Right cardiac atrium (tissue), 5 donors: ENCODE measurements at regions not wholly inside any gene's neighbourhood (a gene's known extent, or its start where the extent isn't known, plus 50 kb on each side); places are given as distances from the start of the nearest gene placed in this dataset.
"Not testable (repeated sequence)": the region's sequence is repeated elsewhere in the genome, so short reads cannot be mapped to it uniquely, and the experiment has no call there.

ENCODE experiments used
- ATAC-seq, 2 donors: fragments of 200-7000 bp; cut with Tn5 transposase; one replicate each; pipeline versions ENCODE4 v1.8.0 to v1.9.1; 2020; ENCODE audit warnings: moderate library complexity in 2 of 2, mild to moderate bottlenecking in 1 of 2
- DNase-seq, 3 donors: peaks; one replicate each; pipeline ENCODE4 v3.0.0-alpha.2; 2020
- H3K27ac ChIP-seq: one replicate; pipeline ENCODE4 v1.5.1; 2013; ENCODE audit warnings: mild to moderate bottlenecking, low read length, control low read depth, moderate library complexity
- H3K27me3 ChIP-seq: one replicate; pipeline ENCODE4 v1.6.1; 2013; ENCODE audit not compliant: control insufficient read depth, insufficient read depth
- H3K4me1 ChIP-seq: one replicate; pipeline ENCODE4 v1.6.1; 2013; ENCODE audit warnings: low read length; ENCODE audit not compliant: control insufficient read depth, insufficient read depth
- H3K4me3 ChIP-seq: one replicate; pipeline ENCODE4 v1.5.1; 2013; ENCODE audit warnings: low read length, control low read depth
- H3K9me3 ChIP-seq: one replicate; pipeline ENCODE4 v1.6.1; 2013; ENCODE audit warnings: low read length; ENCODE audit not compliant: control insufficient read depth
- whole genome bisulfite sequencing: extraction: QIAGEN DNeasy Blood & Tissue Kit; methylation state at CpG from one replicate; pipeline ENCODE4 v1.1.7; 2013; 5-methylcytosine and 5-hydroxymethylcytosine counted together
- intact Hi-C, 4 donors: fragments of 100-400 bp; cut with DNase I; formaldehyde crosslinking; loops; one replicate each; pipeline versions ENCODE4 v1.11.0 to v1.14.0; 2022 to 2023
- donor health status: healthy with polysubstance abuse.
- donor health status: DM: no; HTN: yes; CAD: no.
- donor health status: DM: no; HTN: no; CAD: no.
- donor health status: DM: no; HTN: yes; CAD: no; lungs with severe emphysema.
- donor health status: DM: yes; HTN: yes; CAD: no.

- intact Hi-C loops, H3K4me1 ChIP-seq, H3K9me3 ChIP-seq, H3K27me3 ChIP-seq, H3K4me3 ChIP-seq, H3K27ac ChIP-seq, ATAC-seq: not testable (repeated sequence)
- DNase-seq: peak in 1 of 3 donors; percentile 24
- 95% methylated on average over 8 of the region's 13 CpGs for WGBS
Observed at GRCh38 chr3:153506205-153506604, 344.2 kb downstream of the RAP2B start.

- H3K27me3 ChIP-seq, H3K9me3 ChIP-seq, DNase-seq, intact Hi-C loops, H3K4me1 ChIP-seq, H3K4me3 ChIP-seq, H3K27ac ChIP-seq, ATAC-seq: not testable (repeated sequence)
- WGBS: 85% methylated on average over 13 of the region's 15 CpGs
Observed at GRCh38 chr3:153506686-153507085, 344.7 kb downstream of the RAP2B start.

GRCh38 chr3:153513236-153513635, 351.2 kb downstream of the RAP2B start:
- WGBS: 24% methylated on average over 1 of the region's 1 CpG

GRCh38 chr3:153528473-153528872, 366.4 kb downstream of the RAP2B start:
- no peak for ATAC-seq
- intact Hi-C loops: no loop called here
- Histone ChIP-seq H3K27ac (no peak overlapping the region), H3K9me3 (no peaks in the 10 kb centered on the region), H3K27me3 (no peaks in the 10 kb centered on the region), H3K4me1 (no peaks in the 10 kb centered on the region), H3K4me3 (no peak overlapping the region)
- no peak for DNase-seq

More at GRCh38 chr3:153513236-153513635, 351.2 kb downstream of the RAP2B start:
- DNase-seq: no peak
- H3K4me1 ChIP-seq: no peaks in the 10 kb centered on the region
- intact Hi-C loops: no loop called here
- no peaks in the 10 kb centered on the region for H3K27me3 ChIP-seq
- no peak overlapping the region for H3K4me3 ChIP-seq
- no peaks in the 10 kb centered on the region for H3K9me3 ChIP-seq
- H3K27ac ChIP-seq: no peak overlapping the region
- ATAC-seq: no peak

- no peaks in the 10 kb centered on the region for H3K4me1 ChIP-seq
- DNase-seq (no peak), ATAC-seq (no peak)
- 68% methylated on average over 1 of the region's 1 CpG for WGBS
- intact Hi-C loops: no loop called here
- no peak overlapping the region for H3K27ac ChIP-seq
- no peak overlapping the region for H3K4me3 ChIP-seq
- H3K27me3 ChIP-seq: no peaks in the 10 kb centered on the region
- H3K9me3 ChIP-seq: no peaks in the 10 kb centered on the region
Observed at GRCh38 chr3:153539263-153539662, 377.2 kb downstream of the RAP2B start.

- H3K27ac ChIP-seq: no peak overlapping the region
- H3K9me3 ChIP-seq: no peaks in the 10 kb centered on the region
- ATAC-seq (no peak), DNase-seq (no peak)
- no peaks in the 10 kb centered on the region for H3K4me1 ChIP-seq
- no peak overlapping the region for H3K4me3 ChIP-seq
- no peaks in the 10 kb centered on the region for H3K27me3 ChIP-seq
- WGBS: 56% methylated on average over 3 of the region's 3 CpGs
- intact Hi-C loops: no loop called here
Observed at GRCh38 chr3:153545471-153545870, 383.4 kb downstream of the RAP2B start.

GRCh38 chr3:153547970-153548369, 385.9 kb downstream of the RAP2B start:
- WGBS: 82% methylated on average over 1 of the region's 1 CpG
- no peak overlapping the region for H3K27ac ChIP-seq
- no peaks in the 10 kb centered on the region for H3K4me1 ChIP-seq
- DNase-seq (no peak), ATAC-seq (no peak)
- H3K27me3 ChIP-seq: no peaks in the 10 kb centered on the region
- no peak overlapping the region for H3K4me3 ChIP-seq
- no peaks in the 10 kb centered on the region for H3K9me3 ChIP-seq
- intact Hi-C loops: no loop called here

DNA sequence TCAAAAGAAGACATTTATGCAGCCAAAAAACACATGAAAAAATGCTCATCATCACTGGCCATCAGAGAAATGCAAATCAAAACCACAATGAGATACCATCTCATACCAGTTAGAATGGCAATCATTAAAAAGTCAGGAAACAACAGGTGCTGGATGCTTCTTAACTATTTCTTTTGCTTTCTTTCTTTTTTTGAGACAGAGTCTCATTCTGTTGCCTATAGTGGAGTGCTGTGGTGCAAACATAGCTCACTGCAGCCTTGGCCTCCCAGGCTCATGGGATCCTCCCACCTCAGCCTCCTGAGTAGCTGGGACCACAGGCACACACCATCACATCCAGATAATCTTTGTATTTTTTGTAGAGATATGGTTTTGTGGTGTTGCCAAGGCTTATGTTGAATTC, 387.7 kb downstream of the RAP2B start:
- H3K4me1 ChIP-seq, H3K27ac ChIP-seq, ATAC-seq, H3K27me3 ChIP-seq, DNase-seq, H3K9me3 ChIP-seq, intact Hi-C loops, H3K4me3 ChIP-seq: not testable (repeated sequence)

GRCh38 chr3:153551536-153552285, 389.7 kb downstream of the RAP2B start:
- intact Hi-C loops: no loop called here
- H3K27ac ChIP-seq: no peak overlapping the region
- 69% methylated on average over 4 of the region's 4 CpGs for WGBS
- no peaks in the 10 kb centered on the region for H3K4me1 ChIP-seq
- no peak for ATAC-seq
- H3K4me3 ChIP-seq: no peak overlapping the region
- no peak for DNase-seq
- H3K27me3 ChIP-seq: no peaks in the 10 kb centered on the region
- no peaks in the 10 kb centered on the region for H3K9me3 ChIP-seq

DNA sequence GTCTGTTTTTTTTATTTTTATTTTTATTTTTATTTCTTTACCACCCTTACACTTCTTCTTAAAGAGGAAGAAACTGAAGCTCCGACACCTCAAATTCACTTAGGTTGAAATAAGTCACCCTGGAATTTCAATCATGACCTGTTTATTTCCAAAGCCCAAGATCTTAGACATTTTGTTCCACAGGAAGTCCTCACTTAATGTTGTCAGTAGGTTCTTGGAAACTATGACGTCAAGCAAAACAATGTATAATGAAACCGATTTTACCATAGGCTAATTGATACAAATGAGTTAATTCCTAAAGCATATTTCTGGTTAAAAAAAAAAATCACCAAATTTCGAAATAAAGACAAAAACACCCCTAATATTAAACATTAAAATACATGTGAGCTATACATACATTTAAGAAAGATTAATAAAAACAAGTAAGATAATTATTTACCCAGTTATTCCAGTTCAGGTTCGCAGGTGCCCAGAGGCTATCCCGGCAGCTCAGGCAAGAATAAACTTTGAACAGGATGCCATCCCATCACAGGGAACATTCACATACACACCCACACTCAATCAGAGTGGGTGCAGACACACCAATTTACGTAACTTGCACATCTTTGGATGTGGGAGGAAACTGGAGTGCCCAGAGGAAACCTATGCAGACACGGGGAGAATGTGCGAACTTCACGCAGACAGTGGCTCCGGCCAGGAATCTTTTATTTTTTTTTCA, 391.0 kb downstream of the RAP2B start:
- H3K9me3 ChIP-seq: no peaks in the 10 kb centered on the region
- H3K27ac ChIP-seq: no peak overlapping the region
- no peak overlapping the region for H3K4me3 ChIP-seq
- intact Hi-C loops: no loop called here
- H3K4me1 ChIP-seq: no peaks in the 10 kb centered on the region
- no peak for ATAC-seq
- H3K27me3 ChIP-seq: no peaks in the 10 kb centered on the region
- WGBS: 74% methylated on average over 11 of the region's 11 CpGs
- DNase-seq: no peak

DNA sequence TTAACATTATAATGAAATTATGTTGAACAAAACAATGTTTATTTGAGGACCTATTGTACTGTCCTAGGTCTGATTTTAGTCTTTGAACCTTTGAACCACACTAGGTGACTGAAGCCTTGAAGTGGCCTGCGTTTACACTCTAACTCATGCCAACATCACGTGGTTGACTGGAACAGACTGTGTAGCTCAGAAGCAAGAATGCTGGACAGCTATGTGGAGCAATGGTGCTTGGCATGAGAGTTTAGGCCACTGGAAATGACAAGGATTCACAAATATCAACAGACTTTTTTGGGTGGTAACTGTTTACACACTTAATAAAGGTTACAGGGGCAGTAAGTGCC, 391.5 kb downstream of the RAP2B start:
- DNase-seq (no peak), ATAC-seq (no peak)
- Histone ChIP-seq H3K27me3 (no peaks in the 10 kb centered on the region), H3K4me3 (no peak overlapping the region), H3K4me1 (no peaks in the 10 kb centered on the region), H3K9me3 (no peaks in the 10 kb centered on the region), H3K27ac (no peak overlapping the region)
- 62% methylated on average over 2 of the region's 2 CpGs for WGBS
- intact Hi-C loops: no loop called here
